Mucosa of descending colon (tissue), 3 donors: ENCODE measurements at regions not wholly inside any gene's neighbourhood (a gene's known extent, or its start where the extent isn't known, plus 50 kb on each side); places are given as distances from the start of the nearest gene placed in this dataset.

ENCODE experiments used
- ATAC-seq: fragments of 200-7000 bp; cut with Tn5 transposase; one replicate; pipeline ENCODE4 v1.9.1; 2020; ENCODE audit warnings: mild to moderate bottlenecking, moderate library complexity
- DNase-seq, 3 donors: peaks; one replicate each; pipeline ENCODE4 v3.0.0-alpha.2; 2020
- H3K36me3 ChIP-seq: fragments of 200-600 bp; one replicate; pipeline ENCODE4 v1.8.0; 2021; ENCODE audit warnings: low read depth, mild to moderate bottlenecking
- H3K4me1 ChIP-seq: fragments of 200-600 bp; one replicate; pipeline ENCODE4 v1.8.0; 2021; ENCODE audit warnings: low read depth, mild to moderate bottlenecking
- H3K4me3 ChIP-seq: fragments of 200-600 bp; one replicate; pipeline ENCODE4 v1.8.0; 2021; ENCODE audit warnings: mild to moderate bottlenecking
- H3K9me3 ChIP-seq: fragments of 200-600 bp; one replicate; pipeline ENCODE4 v1.8.0; 2021; ENCODE audit warnings: mild to moderate bottlenecking
- CTCF ChIP-seq: fragments of 200-600 bp; IDR thresholded peaks from one replicate; pipeline ENCODE4 v1.8.0; 2022; ENCODE audit warnings: antibody characterized with exemption, mild to moderate bottlenecking
- intact Hi-C, 2 donors: fragments of 100-400 bp; cut with DNase I in 1 of 2; cut with micrococcal nuclease in 1 of 2; formaldehyde crosslinking; loops; one replicate each; pipeline versions ENCODE4 v1.11.0 to v1.11.1; 2022; cut with DNase I, micrococcal nuclease
- donor health status: DM: no; HTN: no; CAD: no; lungs with moderate emphysema.
- donor health status: DM: no; HTN: no; CAD: no.
- donor health status: DM: no; HTN: yes; CAD: no.

- Histone ChIP-seq H3K9me3 (no peaks in the 10 kb centered on the region), H3K4me3 (no peak overlapping the region), H3K36me3 (no peaks in the 10 kb centered on the region), H3K4me1 (peaks cover 20% of the 10 kb centered on the region)
- DNase-seq = peak; percentile 62 to 70 (median 64)
- intact Hi-C loops = no loop called here
- TF ChIP-seq CTCF = no peak
- ATAC-seq = peak; percentile 99
Measured at GRCh38 chr2:150309311-150310080, 178.0 kb downstream of the RND3 start.

DNA sequence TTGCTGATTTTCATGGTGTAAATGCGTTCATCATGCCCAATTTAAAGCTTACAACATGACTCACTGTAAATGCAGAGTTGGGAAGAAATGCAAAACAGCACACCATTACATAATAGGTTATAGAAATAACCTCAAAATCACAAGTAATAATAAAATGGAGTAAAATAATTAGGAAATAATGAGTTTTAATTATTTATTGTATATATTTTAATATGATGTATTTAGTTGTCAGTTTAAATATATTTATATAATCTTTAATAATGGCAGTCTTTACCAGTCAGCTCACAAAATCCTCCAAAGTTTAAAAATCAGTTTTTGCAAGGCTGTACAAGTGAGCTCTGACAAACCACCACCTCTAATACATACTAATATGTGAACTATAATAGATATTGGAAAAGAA is 180.2 kb downstream of the RND3 start:
- Histone ChIP-seq H3K9me3 (peaks cover 14% of the 10 kb centered on the region), H3K4me1 (peaks cover 20% of the 10 kb centered on the region), H3K4me3 (no peak overlapping the region), H3K36me3 (no peaks in the 10 kb centered on the region)
- TF ChIP-seq CTCF = no peak
- intact Hi-C loops = no loop called here
- DNase-seq (no peak), ATAC-seq (no peak)

DNA sequence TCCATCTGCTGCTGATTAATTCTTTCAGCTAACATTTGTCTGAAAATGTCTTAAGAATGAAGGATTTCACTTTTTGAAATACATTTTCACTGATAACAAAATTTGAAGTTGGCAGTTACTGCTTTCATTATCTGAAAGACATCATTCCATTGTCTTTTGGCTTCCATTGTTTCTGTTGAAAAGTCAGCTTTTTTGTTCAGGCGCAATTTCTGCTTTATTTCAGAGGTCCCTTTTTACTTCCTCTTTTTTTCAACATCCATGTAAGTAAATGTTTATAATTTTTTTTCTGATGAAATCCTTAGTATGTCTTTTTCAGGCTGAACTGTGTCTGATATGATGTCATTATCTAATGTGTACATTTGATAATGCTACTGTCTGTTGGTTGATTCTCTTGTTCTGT is 184.2 kb downstream of the RND3 start:
- TF ChIP-seq CTCF = no peak
- Histone ChIP-seq H3K9me3 (peaks cover 14% of the 10 kb centered on the region), H3K4me3 (no peak overlapping the region), H3K4me1 (peaks cover 3% of the 10 kb centered on the region), H3K36me3 (no peaks in the 10 kb centered on the region)
- no peak for DNase-seq
- intact Hi-C loops = no loop called here
- ATAC-seq = no peak

DNA sequence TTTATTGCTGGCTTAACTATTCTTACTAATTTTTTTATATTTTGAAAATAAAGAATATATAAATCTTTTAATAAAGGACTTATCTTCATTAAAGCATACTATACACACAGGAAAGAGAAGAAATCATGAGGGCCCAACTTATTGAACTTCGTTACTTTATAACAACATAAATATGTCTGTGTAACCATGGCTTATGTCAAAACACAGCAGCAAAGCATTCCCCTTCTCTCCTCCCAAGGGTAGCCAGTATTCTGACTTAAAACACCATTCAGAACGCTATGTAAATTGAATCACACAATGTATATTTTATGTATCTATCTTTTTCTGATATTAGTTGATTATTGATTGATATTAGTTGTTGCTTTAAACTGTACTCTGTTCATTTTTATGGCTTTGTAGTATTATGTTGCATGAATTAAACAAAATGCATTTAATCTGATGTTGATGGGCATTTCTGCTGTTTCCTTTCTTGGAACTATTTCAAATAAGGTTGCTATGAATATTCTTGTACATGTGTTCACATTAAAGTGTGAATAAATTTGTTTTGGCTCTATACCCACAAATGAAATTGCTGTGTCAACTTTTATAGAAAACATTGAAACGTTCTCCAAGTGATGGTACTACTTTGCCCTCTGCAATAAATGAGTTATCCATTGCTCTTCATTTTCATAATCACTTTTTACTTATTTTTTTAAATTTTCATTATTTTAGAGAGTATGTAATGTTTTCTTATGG is 188.7 kb downstream of the RND3 start:
- Histone ChIP-seq H3K9me3 (peaks cover 10% of the 10 kb centered on the region), H3K4me1 (no peaks in the 10 kb centered on the region), H3K4me3 (no peak overlapping the region), H3K36me3 (no peaks in the 10 kb centered on the region)
- TF ChIP-seq CTCF = no peak
- ATAC-seq (no peak), DNase-seq (no peak)
- intact Hi-C loops = no loop called here

DNA sequence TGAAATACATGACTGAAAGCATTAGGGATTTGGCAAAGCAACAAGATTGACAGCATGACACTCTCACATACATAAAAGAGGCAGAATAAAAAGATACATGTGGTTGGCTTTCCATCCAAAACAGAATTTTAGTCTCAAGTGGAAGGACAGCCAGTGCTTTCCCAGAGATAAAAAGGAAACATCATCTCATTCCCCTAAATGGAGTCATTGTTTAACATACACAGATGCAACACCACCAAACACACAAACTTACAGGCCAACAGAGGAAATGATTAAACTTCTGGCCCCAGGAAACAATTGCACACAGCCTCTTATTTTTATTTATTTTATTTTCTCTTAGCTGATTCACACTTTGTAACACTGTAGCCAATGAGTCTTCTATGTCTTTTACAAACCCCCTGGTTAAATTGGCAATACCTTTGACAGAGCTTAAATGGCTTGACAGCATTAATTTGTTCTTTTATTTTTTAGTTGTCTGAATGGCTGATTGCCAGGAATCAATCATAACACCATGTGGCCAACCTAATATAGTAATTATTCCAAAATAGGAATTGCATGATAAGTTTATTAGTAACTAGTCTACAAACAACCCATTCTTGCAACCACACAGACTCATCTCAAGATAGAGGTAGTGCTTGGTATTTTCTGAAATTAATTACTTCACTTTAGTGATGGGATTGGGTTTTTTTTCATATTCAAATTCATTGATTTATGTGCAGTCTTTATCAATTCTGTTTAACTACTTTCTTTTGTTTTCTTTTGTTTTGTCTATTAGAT is 190.5 kb downstream of the RND3 start:
- TF ChIP-seq CTCF = no peak
- no peak for DNase-seq
- Histone ChIP-seq H3K9me3 (no peaks in the 10 kb centered on the region), H3K36me3 (no peaks in the 10 kb centered on the region), H3K4me3 (no peak overlapping the region), H3K4me1 (no peaks in the 10 kb centered on the region)
- ATAC-seq = no peak
- intact Hi-C loops = no loop called here
